ENCODE measurements at regions not wholly inside any gene's neighbourhood (a gene's known extent, or its start where the extent isn't known, plus 50 kb on each side); places are given as distances from the start of the nearest gene placed in this dataset.

DNA sequence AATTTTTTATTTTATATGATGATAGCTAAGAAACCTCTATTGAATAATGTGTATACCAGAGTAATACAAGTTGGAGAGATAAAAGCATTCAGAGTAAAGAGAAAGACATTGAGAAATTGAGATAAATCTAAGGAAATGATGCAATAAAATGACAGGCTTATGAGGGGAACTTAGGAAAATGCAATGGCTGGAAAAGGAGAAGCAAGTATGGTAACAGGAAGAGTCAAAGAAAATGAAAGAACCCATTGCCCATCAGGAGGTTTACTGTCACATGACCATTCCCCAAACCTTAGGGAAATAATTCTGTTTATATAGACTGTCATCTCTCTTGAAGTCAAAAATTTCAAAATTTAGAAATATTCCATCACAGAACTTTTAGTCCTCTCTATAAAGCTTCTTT is 808.0 kb upstream of the PRR20A start:
- ATAC-seq: no peak
- TF ChIP-seq ZFP3 (CRISPR knock-in tag; IDR thresholded peaks at IDR 0.05): no peak
- TF ChIP-seq, protein P1, sequence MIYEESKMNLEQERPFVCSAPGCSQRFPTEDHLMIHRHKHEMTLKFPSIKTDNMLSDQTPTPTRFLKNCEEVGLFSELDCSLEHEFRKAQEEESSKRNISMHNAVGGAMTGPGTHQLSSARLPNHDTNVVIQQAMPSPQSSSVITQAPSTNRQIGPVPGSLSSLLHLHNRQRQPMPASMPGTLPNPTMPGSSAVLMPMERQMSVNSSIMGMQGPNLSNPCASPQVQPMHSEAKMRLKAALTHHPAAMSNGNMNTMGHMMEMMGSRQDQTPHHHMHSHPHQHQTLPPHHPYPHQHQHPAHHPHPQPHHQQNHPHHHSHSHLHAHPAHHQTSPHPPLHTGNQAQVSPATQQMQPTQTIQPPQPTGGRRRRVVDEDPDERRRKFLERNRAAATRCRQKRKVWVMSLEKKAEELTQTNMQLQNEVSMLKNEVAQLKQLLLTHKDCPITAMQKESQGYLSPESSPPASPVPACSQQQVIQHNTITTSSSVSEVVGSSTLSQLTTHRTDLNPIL (CRISPR knock-in tag; IDR thresholded peaks at IDR 0.05; ENCODE audit: low read depth): no peak
- no peak for TF ChIP-seq CSRNP3 (CRISPR knock-in tag; IDR thresholded peaks at IDR 0.05)
- TF ChIP-seq OSR1 (CRISPR knock-in tag; IDR thresholded peaks at IDR 0.05): no peak
- TF ChIP-seq GLIS3 (CRISPR knock-in tag; IDR thresholded peaks at IDR 0.05): no peak

GRCh38 chr13:56335775-56336174 is 804.9 kb upstream of the PRR20A start:
- ATAC-seq: no peak
- TF ChIP-seq ZC3H10 (CRISPR knock-in tag; IDR thresholded peaks at IDR 0.05): no peak
- TF ChIP-seq POU6F1 (CRISPR knock-in tag; IDR thresholded peaks at IDR 0.05; ENCODE audit: borderline replicate concordance, low read depth): no peak
- no peak for TF ChIP-seq ZFP3 (CRISPR knock-in tag; IDR thresholded peaks at IDR 0.05)
- no peak for TF ChIP-seq CSRNP3 (CRISPR knock-in tag; IDR thresholded peaks at IDR 0.05)
- no peak for TF ChIP-seq TOX (CRISPR knock-in tag; IDR thresholded peaks at IDR 0.05; ENCODE audit: borderline replicate concordance)
- no peak for TF ChIP-seq SNAI2 (CRISPR knock-in tag; IDR thresholded peaks at IDR 0.05)
- TF ChIP-seq ZNF8 (CRISPR knock-in tag; IDR thresholded peaks at IDR 0.05): no peak
- no peak for TF ChIP-seq ESRRG (CRISPR knock-in tag; IDR thresholded peaks at IDR 0.05)
- TF ChIP-seq, protein P2, sequence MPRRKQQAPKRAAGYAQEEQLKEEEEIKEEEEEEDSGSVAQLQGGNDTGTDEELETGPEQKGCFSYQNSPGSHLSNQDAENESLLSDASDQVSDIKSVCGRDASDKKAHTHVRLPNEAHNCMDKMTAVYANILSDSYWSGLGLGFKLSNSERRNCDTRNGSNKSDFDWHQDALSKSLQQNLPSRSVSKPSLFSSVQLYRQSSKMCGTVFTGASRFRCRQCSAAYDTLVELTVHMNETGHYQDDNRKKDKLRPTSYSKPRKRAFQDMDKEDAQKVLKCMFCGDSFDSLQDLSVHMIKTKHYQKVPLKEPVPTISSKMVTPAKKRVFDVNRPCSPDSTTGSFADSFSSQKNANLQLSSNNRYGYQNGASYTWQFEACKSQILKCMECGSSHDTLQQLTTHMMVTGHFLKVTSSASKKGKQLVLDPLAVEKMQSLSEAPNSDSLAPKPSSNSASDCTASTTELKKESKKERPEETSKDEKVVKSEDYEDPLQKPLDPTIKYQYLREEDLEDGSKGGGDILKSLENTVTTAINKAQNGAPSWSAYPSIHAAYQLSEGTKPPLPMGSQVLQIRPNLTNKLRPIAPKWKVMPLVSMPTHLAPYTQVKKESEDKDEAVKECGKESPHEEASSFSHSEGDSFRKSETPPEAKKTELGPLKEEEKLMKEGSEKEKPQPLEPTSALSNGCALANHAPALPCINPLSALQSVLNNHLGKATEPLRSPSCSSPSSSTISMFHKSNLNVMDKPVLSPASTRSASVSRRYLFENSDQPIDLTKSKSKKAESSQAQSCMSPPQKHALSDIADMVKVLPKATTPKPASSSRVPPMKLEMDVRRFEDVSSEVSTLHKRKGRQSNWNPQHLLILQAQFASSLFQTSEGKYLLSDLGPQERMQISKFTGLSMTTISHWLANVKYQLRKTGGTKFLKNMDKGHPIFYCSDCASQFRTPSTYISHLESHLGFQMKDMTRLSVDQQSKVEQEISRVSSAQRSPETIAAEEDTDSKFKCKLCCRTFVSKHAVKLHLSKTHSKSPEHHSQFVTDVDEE (CRISPR knock-in tag; IDR thresholded peaks at IDR 0.05): no peak
- no peak for TF ChIP-seq GLIS3 (CRISPR knock-in tag; IDR thresholded peaks at IDR 0.05)
- TF ChIP-seq RARB (CRISPR knock-in tag; IDR thresholded peaks at IDR 0.05): no peak

DNA sequence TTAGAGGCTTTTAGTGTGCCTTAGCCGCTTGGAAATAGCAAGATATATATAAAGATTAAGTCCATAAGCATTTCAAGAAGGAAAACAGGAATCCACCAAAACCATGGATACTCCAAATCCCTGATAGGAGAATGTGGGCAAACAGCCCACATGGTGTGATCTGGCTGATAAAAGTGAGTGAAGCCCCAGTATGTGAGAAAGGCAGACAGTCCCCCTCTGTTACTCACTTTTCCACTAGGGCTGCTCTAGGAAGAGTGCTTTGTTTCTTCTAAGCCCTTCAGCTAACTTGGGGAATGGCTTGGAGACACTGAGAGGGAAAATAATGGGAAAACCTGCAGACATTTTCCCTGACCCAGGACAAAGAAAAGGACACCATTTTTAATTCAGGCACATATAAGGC is 802.3 kb upstream of the PRR20A start:
- no peak for ATAC-seq
- TF ChIP-seq TCF4 (CRISPR knock-in tag; IDR thresholded peaks at IDR 0.05; ENCODE audit: borderline replicate concordance): no peak
- no peak for TF ChIP-seq ZC3H10 (CRISPR knock-in tag; IDR thresholded peaks at IDR 0.05)
- no peak for TF ChIP-seq CSRNP3 (CRISPR knock-in tag; IDR thresholded peaks at IDR 0.05)
- TF ChIP-seq ZNF70 (CRISPR knock-in tag; IDR thresholded peaks at IDR 0.05): no peak
- TF ChIP-seq, protein P1 (CRISPR knock-in tag; IDR thresholded peaks at IDR 0.05; ENCODE audit: low read depth): no peak
- no peak for TF ChIP-seq ARNTL (CRISPR knock-in tag; IDR thresholded peaks at IDR 0.05; ENCODE audit: borderline replicate concordance, low read depth)
- no peak for TF ChIP-seq ZFP30 (CRISPR knock-in tag; IDR thresholded peaks at IDR 0.05)
- TF ChIP-seq PATZ1 (CRISPR knock-in tag; IDR thresholded peaks at IDR 0.05; ENCODE audit: borderline replicate concordance): no peak
- TF ChIP-seq, protein P2 (CRISPR knock-in tag; IDR thresholded peaks at IDR 0.05): no peak
- TF ChIP-seq ZFP3 (CRISPR knock-in tag; IDR thresholded peaks at IDR 0.05): no peak
- TF ChIP-seq POU6F1 (CRISPR knock-in tag; IDR thresholded peaks at IDR 0.05; ENCODE audit: borderline replicate concordance, low read depth): no peak
